Upper lobe of left lung (tissue), 6 donors: ENCODE measurements at regions not wholly inside any gene's neighbourhood (a gene's known extent, or its start where the extent isn't known, plus 50 kb on each side); places are given as distances from the start of the nearest gene placed in this dataset.

Experiments used
- ATAC-seq, 2 donors: fragments of 200-7000 bp; cut with Tn5 transposase; one replicate each; pipeline ENCODE4 v1.9.1; 2022; ENCODE audit warnings: mild to moderate bottlenecking in 2 of 2, moderate library complexity in 2 of 2; ENCODE audit not compliant: low FRiP score in 2 of 2
- DNase-seq, 2 donors: peaks; one replicate each; pipeline ENCODE4 v3.0.0-alpha.2; 2019 to 2020
- H3K27ac ChIP-seq, 4 donors: fragments of 200-600 bp; sonication (generic); one replicate each; pipeline ENCODE4 v1.5.1; 2016 to 2019
- H3K27me3 ChIP-seq, 4 donors: fragments of 200-600 bp; sonication (generic); one replicate each; pipeline ENCODE4 v1.5.1; 2017 to 2019
- H3K36me3 ChIP-seq, 4 donors: fragments of 200-600 bp; sonication (generic); one replicate each; pipeline ENCODE4 v1.5.1; 2016 to 2019
- H3K4me1 ChIP-seq, 4 donors: fragments of 200-600 bp; sonication (generic); one replicate each; pipeline ENCODE4 v1.5.1; 2018 to 2019
- H3K4me3 ChIP-seq, 4 donors: fragments of 200-600 bp; sonication (generic); one replicate each; pipeline ENCODE4 v1.5.1; 2017 to 2019; ENCODE audit warnings: mild to moderate bottlenecking in 2 of 4, moderate library complexity in 1 of 4
- H3K9me3 ChIP-seq, 4 donors: fragments of 200-600 bp; sonication (generic); one replicate each; pipeline ENCODE4 v1.5.1; 2018 to 2019
- CTCF ChIP-seq, 6 experiments: fragments of 450-650 bp in 4 of 6; fragments of 200-600 bp in 2 of 6; sonication (generic) in 2 of 6; IDR thresholded peaks; one replicate each; pipeline ENCODE4 v1.5.1; 2016 to 2019; ENCODE audit warnings: antibody characterized with exemption in 6 of 6
- EP300 ChIP-seq, 4 donors: sonication (generic); formaldehyde crosslinking; IDR thresholded peaks; one replicate each; pipeline ENCODE4 v1.5.1; 2017; ENCODE audit warnings: antibody characterized with exemption in 4 of 4, control low read depth in 2 of 4
- POLR2A ChIP-seq, 4 donors: fragments of 450-650 bp; IDR thresholded peaks; one replicate each; pipeline ENCODE4 v1.5.1; 2016 to 2017; ENCODE audit warnings: antibody characterized with exemption in 4 of 4, mild to moderate bottlenecking in 2 of 4
- POLR2AphosphoS5 ChIP-seq, 2 donors: sonication (generic); formaldehyde crosslinking; IDR thresholded peaks; one replicate each; pipeline ENCODE4 v1.5.1; 2017; ENCODE audit warnings: antibody characterized with exemption in 2 of 2
- WGBS, 2 donors: methylation state at CpG; one replicate each; pipeline ENCODE4 v1.1.5; 2017 to 2018; 5-methylcytosine and 5-hydroxymethylcytosine counted together
- donor health status: DM: no; HTN: no; CAD: no; lungs with moderate emphysema.
- donor health status: DM: no; HTN: yes; CAD: no; lungs with severe emphysema.

- DNase-seq, result no peak
- H3K4me3 ChIP-seq, result no peak overlapping the region
- no peak overlapping the region for H3K27ac ChIP-seq
- H3K36me3 ChIP-seq, result no peaks in the 10 kb centered on the region
- peaks cover 0 to 4% (median 0%) of the 10 kb centered on the region in 4 donors for H3K9me3 ChIP-seq
- no peaks in the 10 kb centered on the region for H3K27me3 ChIP-seq
- H3K4me1 ChIP-seq, result no peaks in the 10 kb centered on the region
- TF ChIP-seq CTCF (IDR thresholded peaks at IDR 0.05) (no peak), EP300 (IDR thresholded peaks at IDR 0.05) (no peak), POLR2AphosphoS5 (IDR thresholded peaks at IDR 0.05) (no peak), POLR2A (IDR thresholded peaks at IDR 0.05) (no peak)
- WGBS, 2 donors, result 49 to 76% methylated on average over 6 of the region's 6 CpGs
- no peak for ATAC-seq
These were observed 1574.5 kb upstream of the WWC1 start for GRCh38 chr5:166716856-166717492.

- WGBS, 2 donors, result 65% methylated on average over 2 of the region's 2 CpGs
- H3K27me3 ChIP-seq, result no peaks in the 10 kb centered on the region
- no peak overlapping the region for H3K4me3 ChIP-seq
- ATAC-seq, result no peak
- no peaks in the 10 kb centered on the region for H3K4me1 ChIP-seq
- no peak for DNase-seq
- H3K27ac ChIP-seq, result no peak overlapping the region
- peaks cover 0 to 4% (median 0%) of the 10 kb centered on the region in 4 donors for H3K9me3 ChIP-seq
- no peaks in the 10 kb centered on the region for H3K36me3 ChIP-seq
- TF ChIP-seq EP300 (IDR thresholded peaks at IDR 0.05) (no peak), POLR2A (IDR thresholded peaks at IDR 0.05) (no peak), CTCF (IDR thresholded peaks at IDR 0.05) (no peak), POLR2AphosphoS5 (IDR thresholded peaks at IDR 0.05) (no peak)
These were observed 1571.5 kb upstream of the WWC1 start for GRCh38 chr5:166719991-166720390.

GRCh38 chr5:166722939-166723338 is 1568.5 kb upstream of the WWC1 start:
- Histone ChIP-seq H3K27ac (no peak overlapping the region), H3K4me1 (no peaks in the 10 kb centered on the region), H3K36me3 (no peaks in the 10 kb centered on the region), H3K9me3 (peaks cover 0 to 4% (median 0%) of the 10 kb centered on the region in 4 donors), H3K27me3 (no peaks in the 10 kb centered on the region), H3K4me3 (no peak overlapping the region)
- ATAC-seq, result no peak
- no peak for TF ChIP-seq CTCF (IDR thresholded peaks at IDR 0.05)
- TF ChIP-seq POLR2AphosphoS5 (IDR thresholded peaks at IDR 0.05), result no peak
- 87 to 98% methylated on average over 2 of the region's 2 CpGs for WGBS, 2 donors
- DNase-seq, result no peak

- Histone ChIP-seq H3K9me3 (peaks cover 0 to 4% (median 0%) of the 10 kb centered on the region in 4 donors), H3K4me3 (no peak overlapping the region), H3K36me3 (no peaks in the 10 kb centered on the region), H3K27ac (no peak overlapping the region), H3K27me3 (no peaks in the 10 kb centered on the region), H3K4me1 (no peaks in the 10 kb centered on the region)
- WGBS, 2 donors, result 64% methylated on average over 5 of the region's 5 CpGs
- DNase-seq (no peak), ATAC-seq (no peak)
- TF ChIP-seq CTCF (IDR thresholded peaks at IDR 0.05), result no peak
- no peak for TF ChIP-seq POLR2A (IDR thresholded peaks at IDR 0.05)
- no peak for TF ChIP-seq POLR2AphosphoS5 (IDR thresholded peaks at IDR 0.05)
These were observed 1567.2 kb upstream of the WWC1 start for GRCh38 chr5:166724284-166724683.

- no peak for DNase-seq
- 58 to 59% methylated on average over 1 of the region's 1 CpG for WGBS, 2 donors
- Histone ChIP-seq H3K36me3 (no peaks in the 10 kb centered on the region), H3K4me1 (no peaks in the 10 kb centered on the region), H3K4me3 (no peak overlapping the region), H3K9me3 (peaks cover 0 to 4% (median 0%) of the 10 kb centered on the region in 4 donors), H3K27me3 (no peaks in the 10 kb centered on the region), H3K27ac (no peak overlapping the region)
- ATAC-seq, result no peak
- TF ChIP-seq EP300 (IDR thresholded peaks at IDR 0.05) (no peak), POLR2AphosphoS5 (IDR thresholded peaks at IDR 0.05) (no peak), POLR2A (IDR thresholded peaks at IDR 0.05) (no peak), CTCF (IDR thresholded peaks at IDR 0.05) (no peak)
These were observed 1565.9 kb upstream of the WWC1 start for GRCh38 chr5:166725593-166725992.
